HepG2 (cell line): ENCODE measurements at regions not wholly inside any gene's neighbourhood (a gene's known extent, or its start where the extent isn't known, plus 50 kb on each side); places are given as distances from the start of the nearest gene placed in this dataset.

ENCODE experiments used
- ARID2 ChIP-seq: sonication (generic); formaldehyde crosslinking; IDR thresholded peaks from 2 replicates; pipeline ENCODE4 v1.8.1; 2022; ENCODE audit warnings: mild to moderate bottlenecking, missing genetic modification reagents, borderline replicate concordance
- ERF ChIP-seq: IDR thresholded peaks from 2 replicates; pipeline ENCODE4 v1.6.1; 2018; ENCODE audit warnings: missing biosample characterization, missing genetic modification reagents
- FOXP1 ChIP-seq, 2 experiments: fragments of 450-650 bp in 1 of 2; IDR thresholded peaks; 2 replicates each; pipeline ENCODE4 v1.6.1; 2017 to 2018; ENCODE audit warnings: antibody characterized with exemption in 1 of 2
- HES4 ChIP-seq: sonication (generic); formaldehyde crosslinking; IDR thresholded peaks from 2 replicates; pipeline ENCODE4 v1.9.0; 2021; ENCODE audit warnings: mild to moderate bottlenecking, missing genetic modification reagents, borderline replicate concordance
- MEF2D ChIP-seq: sonication (generic); formaldehyde crosslinking; IDR thresholded peaks from 2 replicates; pipeline ENCODE4 v1.5.1; 2020; ENCODE audit warnings: mild to moderate bottlenecking, missing genetic modification reagents
- NFRKB ChIP-seq: fragments of 450-650 bp; IDR thresholded peaks from 2 replicates; pipeline ENCODE4 v1.6.1; 2017
- NKX3-1 ChIP-seq: sonication (generic); formaldehyde crosslinking; IDR thresholded peaks from 2 replicates; pipeline ENCODE4 v1.5.0; 2020; ENCODE audit warnings: missing genetic modification reagents
- RFX5 ChIP-seq: IDR thresholded peaks from 2 replicates; pipeline ENCODE4 v1.6.1; 2011; ENCODE audit warnings: low read depth, low read length, improper control_type of control experiment
- STAT5B ChIP-seq: sonication (generic); formaldehyde crosslinking; IDR thresholded peaks from 2 replicates; pipeline ENCODE4 v1.4.0; 2020; ENCODE audit warnings: missing genetic modification reagents
- ZFX ChIP-seq: sonication (generic); formaldehyde crosslinking; IDR thresholded peaks from 2 replicates; pipeline ENCODE4 v1.4.0; 2020; ENCODE audit warnings: mild to moderate bottlenecking, low read depth, missing genetic modification reagents, moderate library complexity
- ZFY ChIP-seq: sonication (generic); formaldehyde crosslinking; IDR thresholded peaks from 2 replicates; pipeline ENCODE4 v1.4.0; 2020; ENCODE audit warnings: missing genetic modification reagents
- ZNF12 ChIP-seq: sonication (generic); formaldehyde crosslinking; IDR thresholded peaks from 2 replicates; pipeline ENCODE4 v1.5.0; 2020; ENCODE audit warnings: missing genetic modification reagents
- ZNF121 ChIP-seq: sonication (generic); formaldehyde crosslinking; IDR thresholded peaks from 2 replicates; pipeline ENCODE4 v1.5.0; 2020; ENCODE audit warnings: mild to moderate bottlenecking, missing genetic modification reagents
- ZNF17 ChIP-seq: sonication (generic); formaldehyde crosslinking; IDR thresholded peaks from 2 replicates; pipeline ENCODE4 v1.5.0; 2020; ENCODE audit warnings: mild to moderate bottlenecking, missing genetic modification reagents
- ZNF256 ChIP-seq: sonication (generic); formaldehyde crosslinking; conservative IDR thresholded peaks from 2 replicates; pipeline ENCODE4 v1.4.0; 2020; ENCODE audit warnings: missing genetic modification reagents
- ZNF263 ChIP-seq: sonication (generic); formaldehyde crosslinking; IDR thresholded peaks from 2 replicates; pipeline ENCODE4 v1.4.0; 2020; ENCODE audit warnings: missing genetic modification reagents
- ZNF431 ChIP-seq: sonication (generic); formaldehyde crosslinking; IDR thresholded peaks from 2 replicates; pipeline ENCODE4 v1.9.0; 2022; ENCODE audit warnings: missing genetic modification reagents, low read depth, mild to moderate bottlenecking, borderline replicate concordance
- ZNF552 ChIP-seq: sonication (generic); formaldehyde crosslinking; IDR thresholded peaks from 2 replicates; pipeline ENCODE4 v1.9.0; 2022; ENCODE audit warnings: missing genetic modification reagents, mild to moderate bottlenecking, borderline replicate concordance
- ZNF557 ChIP-seq: sonication (generic); formaldehyde crosslinking; IDR thresholded peaks from 2 replicates; pipeline ENCODE4 v1.4.0; 2020; ENCODE audit warnings: missing genetic modification reagents
- ZNF564 ChIP-seq: sonication (generic); formaldehyde crosslinking; IDR thresholded peaks from 2 replicates; pipeline ENCODE4 v1.8.1; 2023; ENCODE audit warnings: mild to moderate bottlenecking, missing genetic modification reagents
- TF ChIP-seq, protein P1 (sequence below): sonication (generic); formaldehyde crosslinking; IDR thresholded peaks from one replicate; pipeline ENCODE4 v1.5.1; 2020; ENCODE audit warnings: mild to moderate bottlenecking, missing genetic modification reagents; ENCODE audit errors: not compliant biosample characterization
- TF ChIP-seq, protein P2 (sequence below): sonication (generic); formaldehyde crosslinking; IDR thresholded peaks from 2 replicates; pipeline ENCODE4 v1.5.0; 2020; ENCODE audit warnings: mild to moderate bottlenecking, missing genetic modification reagents

DNA sequence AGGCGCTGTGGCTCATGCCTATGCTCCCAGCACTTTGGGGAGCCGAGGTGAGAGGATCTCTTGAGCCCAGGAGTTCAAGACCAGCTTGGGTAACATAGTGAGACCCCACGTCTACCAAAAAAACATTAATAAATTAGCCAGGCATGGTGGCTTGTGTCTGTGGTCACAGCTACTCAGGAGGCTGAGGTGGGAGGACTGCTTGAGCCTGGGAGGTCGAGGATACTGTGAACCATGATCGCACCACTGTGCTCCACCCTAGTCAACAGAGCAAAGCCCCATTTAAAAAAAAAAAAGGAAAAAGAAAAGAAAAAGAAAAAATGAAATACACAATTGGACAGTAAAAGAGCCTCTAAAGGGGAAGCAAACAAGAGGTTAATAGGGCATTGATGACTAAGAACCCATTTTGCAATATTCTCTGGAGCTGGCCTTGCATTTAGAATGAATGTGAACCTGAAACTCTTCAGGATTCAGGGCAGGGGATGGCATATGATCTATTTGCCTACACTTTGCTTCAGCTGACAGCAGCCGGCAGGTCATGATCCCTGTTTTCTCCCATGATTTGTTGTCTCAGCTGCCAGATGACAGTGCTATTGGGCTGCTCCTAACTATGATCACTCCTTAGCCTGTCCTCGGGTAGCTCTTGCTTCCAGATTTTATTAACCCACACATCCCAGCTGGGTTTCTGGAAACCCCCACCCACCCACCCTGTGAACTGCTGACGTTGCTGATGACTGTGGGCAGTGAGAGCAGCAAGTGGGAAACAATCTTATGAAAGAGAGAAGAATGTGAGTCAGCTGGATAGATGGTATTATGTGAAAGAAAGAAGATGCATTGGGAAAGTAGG lies 83.8 kb upstream of the ELOVL5 start (continued):
- TF ChIP-seq, protein P1, sequence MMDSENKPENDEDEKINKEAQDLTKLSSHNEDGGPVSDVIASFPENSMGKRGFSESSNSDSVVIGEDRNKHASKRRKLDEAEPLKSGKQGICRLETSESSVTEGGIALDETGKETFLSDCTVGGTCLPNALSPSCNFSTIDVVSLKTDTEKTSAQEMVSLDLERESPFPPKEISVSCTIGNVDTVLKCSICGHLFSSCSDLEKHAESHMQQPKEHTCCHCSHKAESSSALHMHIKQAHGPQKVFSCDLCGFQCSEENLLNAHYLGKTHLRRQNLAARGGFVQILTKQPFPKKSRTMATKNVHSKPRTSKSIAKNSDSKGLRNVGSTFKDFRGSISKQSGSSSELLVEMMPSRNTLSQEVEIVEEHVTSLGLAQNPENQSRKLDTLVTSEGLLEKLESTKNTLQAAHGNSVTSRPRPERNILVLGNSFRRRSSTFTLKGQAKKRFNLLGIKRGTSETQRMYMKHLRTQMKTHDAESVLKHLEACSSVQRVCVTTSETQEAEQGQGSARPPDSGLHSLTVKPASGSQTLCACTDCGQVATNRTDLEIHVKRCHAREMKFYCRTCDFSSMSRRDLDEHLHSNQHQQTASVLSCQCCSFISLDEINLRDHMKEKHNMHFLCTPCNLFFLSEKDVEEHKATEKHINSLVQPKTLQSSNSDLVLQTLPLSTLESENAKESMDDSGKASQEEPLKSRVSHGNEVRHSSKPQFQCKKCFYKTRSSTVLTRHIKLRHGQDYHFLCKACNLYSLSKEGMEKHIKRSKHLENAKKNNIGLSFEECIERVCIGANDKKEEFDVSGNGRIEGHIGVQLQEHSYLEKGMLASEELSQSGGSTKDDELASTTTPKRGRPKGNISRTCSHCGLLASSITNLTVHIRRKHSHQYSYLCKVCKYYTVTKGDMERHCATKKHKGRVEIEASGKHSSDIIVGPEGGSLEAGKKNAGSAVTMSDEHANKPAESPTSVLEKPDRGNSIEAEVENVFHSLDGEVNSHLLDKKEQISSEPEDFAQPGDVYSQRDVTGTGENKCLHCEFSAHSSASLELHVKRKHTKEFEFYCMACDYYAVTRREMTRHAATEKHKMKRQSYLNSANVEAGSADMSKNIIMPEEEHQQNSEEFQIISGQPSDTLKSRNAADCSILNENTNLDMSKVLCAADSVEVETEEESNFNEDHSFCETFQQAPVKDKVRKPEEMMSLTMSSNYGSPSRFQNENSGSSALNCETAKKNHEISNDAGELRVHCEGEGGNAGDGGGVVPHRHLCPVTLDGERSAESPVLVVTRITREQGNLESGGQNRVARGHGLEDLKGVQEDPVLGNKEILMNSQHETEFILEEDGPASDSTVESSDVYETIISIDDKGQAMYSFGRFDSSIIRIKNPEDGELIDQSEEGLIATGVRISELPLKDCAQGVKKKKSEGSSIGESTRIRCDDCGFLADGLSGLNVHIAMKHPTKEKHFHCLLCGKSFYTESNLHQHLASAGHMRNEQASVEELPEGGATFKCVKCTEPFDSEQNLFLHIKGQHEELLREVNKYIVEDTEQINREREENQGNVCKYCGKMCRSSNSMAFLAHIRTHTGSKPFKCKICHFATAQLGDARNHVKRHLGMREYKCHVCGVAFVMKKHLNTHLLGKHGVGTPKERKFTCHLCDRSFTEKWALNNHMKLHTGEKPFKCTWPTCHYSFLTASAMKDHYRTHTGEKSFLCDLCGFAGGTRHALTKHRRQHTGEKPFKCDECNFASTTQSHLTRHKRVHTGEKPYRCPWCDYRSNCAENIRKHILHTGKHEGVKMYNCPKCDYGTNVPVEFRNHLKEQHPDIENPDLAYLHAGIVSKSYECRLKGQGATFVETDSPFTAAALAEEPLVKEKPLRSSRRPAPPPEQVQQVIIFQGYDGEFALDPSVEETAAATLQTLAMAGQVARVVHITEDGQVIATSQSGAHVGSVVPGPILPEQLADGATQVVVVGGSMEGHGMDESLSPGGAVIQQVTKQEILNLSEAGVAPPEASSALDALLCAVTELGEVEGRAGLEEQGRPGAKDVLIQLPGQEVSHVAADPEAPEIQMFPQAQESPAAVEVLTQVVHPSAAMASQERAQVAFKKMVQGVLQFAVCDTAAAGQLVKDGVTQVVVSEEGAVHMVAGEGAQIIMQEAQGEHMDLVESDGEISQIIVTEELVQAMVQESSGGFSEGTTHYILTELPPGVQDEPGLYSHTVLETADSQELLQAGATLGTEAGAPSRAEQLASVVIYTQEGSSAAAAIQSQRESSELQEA (CRISPR knock-in tag): no peak
- TF ChIP-seq ERF: peak; percentile 55; the same call in 1 of the 2 replicates
- no peak for TF ChIP-seq ZNF552
- TF ChIP-seq NFRKB: no peak
- peak; percentile 84 for TF ChIP-seq ZNF12
- peak; percentile 80 for TF ChIP-seq FOXP1 (IDR thresholded peaks at IDR 0.05)
- peak; percentile 92 for TF ChIP-seq FOXP1 (CRISPR knock-in tag; IDR thresholded peaks at IDR 0.05)
- TF ChIP-seq ZNF431 (CRISPR knock-in tag): no peak
- no peak for TF ChIP-seq ZNF121 (CRISPR knock-in tag)
- TF ChIP-seq RFX5: no peak
- TF ChIP-seq, protein P2, sequence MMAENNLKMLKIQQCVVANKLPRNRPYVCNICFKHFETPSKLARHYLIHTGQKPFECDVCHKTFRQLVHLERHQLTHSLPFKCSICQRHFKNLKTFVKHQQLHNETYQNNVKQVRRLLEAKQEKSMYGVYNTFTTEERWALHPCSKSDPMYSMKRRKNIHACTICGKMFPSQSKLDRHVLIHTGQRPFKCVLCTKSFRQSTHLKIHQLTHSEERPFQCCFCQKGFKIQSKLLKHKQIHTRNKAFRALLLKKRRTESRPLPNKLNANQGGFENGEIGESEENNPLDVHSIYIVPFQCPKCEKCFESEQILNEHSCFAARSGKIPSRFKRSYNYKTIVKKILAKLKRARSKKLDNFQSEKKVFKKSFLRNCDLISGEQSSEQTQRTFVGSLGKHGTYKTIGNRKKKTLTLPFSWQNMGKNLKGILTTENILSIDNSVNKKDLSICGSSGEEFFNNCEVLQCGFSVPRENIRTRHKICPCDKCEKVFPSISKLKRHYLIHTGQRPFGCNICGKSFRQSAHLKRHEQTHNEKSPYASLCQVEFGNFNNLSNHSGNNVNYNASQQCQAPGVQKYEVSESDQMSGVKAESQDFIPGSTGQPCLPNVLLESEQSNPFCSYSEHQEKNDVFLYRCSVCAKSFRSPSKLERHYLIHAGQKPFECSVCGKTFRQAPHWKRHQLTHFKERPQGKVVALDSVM: peak; percentile 96
- TF ChIP-seq ZNF263 (CRISPR knock-in tag): peak; percentile 92
- TF ChIP-seq ZFY (CRISPR knock-in tag): no peak
- no peak for TF ChIP-seq MEF2D (CRISPR knock-in tag)
- no peak for TF ChIP-seq STAT5B (CRISPR knock-in tag)
- no peak for TF ChIP-seq NKX3-1 (CRISPR knock-in tag)
- TF ChIP-seq ARID2 (CRISPR knock-in tag): no peak
- TF ChIP-seq ZNF557 (CRISPR knock-in tag): no peak
- TF ChIP-seq HES4 (CRISPR knock-in tag): no peak
- no peak for TF ChIP-seq ZNF256
- TF ChIP-seq ZFX (CRISPR knock-in tag): no peak
- no peak for TF ChIP-seq ZNF17 (CRISPR knock-in tag)
- no peak for TF ChIP-seq ZNF564 (CRISPR knock-in tag)
